NCI-H526 (cell line): ENCODE measurements at regions not wholly inside any gene's neighbourhood (a gene's known extent, or its start where the extent isn't known, plus 50 kb on each side); places are given as distances from the start of the nearest gene placed in this dataset.
"Not testable (repeated sequence)": the region's sequence is repeated elsewhere in the genome, so short reads cannot be mapped to it uniquely, and the experiment has no call there.

ENCODE experiments used
- DNase-seq, 2 experiments: peaks; one replicate each; lab custom pipeline; 2025; lab: John Stamatoyannopoulos, UW

DNA sequence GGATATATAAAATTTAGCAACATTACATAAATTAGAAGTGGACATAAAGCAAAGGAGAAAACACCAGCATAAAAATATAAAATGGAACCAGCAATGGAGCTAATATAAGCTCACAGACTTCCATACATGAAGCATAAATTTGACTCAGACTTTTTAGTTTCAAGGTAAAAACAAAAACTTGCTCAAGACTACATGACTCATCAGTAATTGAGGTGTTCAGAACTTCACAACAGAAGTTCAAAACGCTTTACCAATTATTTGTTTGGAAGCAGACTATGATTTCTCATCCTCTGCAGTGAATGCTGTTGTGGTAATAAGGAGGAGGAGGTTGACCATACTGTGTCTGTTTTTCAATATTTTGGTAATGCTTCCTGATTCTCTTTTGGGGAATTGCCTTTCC, 192.0 kb upstream of the MEIS1 start:
- DNase-seq: not testable (repeated sequence)

DNA sequence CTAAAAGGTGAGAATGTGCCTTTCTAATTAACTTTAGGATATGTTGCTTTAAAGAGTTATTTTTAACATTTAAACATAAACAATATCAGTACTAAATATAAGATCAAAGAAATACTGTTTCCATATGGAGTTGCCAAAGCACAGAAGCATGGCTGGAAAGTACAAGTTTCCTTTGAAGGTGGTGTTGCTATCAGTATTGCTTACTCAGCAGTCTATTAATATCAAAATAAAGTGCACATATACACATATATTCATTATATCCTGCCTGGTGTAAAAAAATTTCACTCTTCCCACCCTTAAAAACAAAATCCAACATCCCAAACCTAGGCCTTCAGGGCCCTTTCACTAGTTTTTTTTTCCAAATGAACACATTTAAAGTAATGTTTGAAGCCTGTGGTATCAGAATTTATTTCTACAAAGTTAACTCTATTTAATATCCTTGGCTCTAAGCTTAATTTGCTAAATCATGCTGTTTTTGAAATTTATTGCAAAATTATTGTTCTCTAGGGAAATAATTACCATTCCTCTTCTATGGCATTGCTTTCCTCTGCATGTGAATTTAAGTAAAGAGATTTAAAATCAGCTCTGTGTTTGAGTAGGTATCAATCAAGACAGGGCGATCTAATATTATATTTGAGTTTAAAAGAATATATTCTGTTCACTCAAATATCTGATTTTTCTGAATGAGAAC, 192.7 kb upstream of the MEIS1 start:
- no peak for DNase-seq

DNA sequence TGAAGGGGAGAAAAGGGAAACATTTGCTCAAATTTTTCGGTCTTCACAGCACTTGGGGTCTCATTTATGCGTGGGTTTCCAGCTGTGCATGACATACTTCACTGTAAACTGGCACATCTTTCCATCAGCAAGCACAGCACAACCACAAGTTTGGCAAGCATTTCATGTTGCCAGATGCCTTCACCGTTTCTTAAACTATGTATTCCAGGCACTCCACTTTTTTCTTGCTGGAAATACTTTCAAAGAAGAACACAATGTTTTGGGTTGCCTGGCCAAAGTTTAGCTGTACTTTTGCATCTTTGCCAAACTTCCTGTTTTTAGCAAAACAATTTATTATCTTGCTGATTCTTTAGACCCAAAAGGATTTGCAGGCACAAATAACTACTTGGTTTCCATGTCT, 194.6 kb upstream of the MEIS1 start:
- no peak for DNase-seq

DNA sequence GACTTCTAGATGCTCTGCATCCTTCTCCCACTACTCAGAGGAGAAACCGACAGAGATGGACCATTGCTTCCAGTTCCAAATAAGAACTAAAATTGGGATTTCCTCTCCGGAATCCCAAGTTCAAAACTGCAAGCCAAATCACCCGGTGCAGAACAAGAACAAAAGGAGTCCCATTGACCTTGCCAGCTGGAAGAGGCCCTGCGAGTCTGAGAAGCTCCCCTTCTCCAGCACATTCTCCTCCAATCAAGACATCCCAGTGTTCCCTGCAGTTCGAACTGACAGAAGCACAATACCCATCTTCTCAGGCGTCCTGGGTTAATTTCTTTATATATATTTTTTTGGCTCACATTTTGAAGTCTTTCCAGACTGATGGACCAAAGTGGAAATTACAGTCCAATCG, 195.3 kb upstream of the MEIS1 start:
- DNase-seq: no peak

DNA sequence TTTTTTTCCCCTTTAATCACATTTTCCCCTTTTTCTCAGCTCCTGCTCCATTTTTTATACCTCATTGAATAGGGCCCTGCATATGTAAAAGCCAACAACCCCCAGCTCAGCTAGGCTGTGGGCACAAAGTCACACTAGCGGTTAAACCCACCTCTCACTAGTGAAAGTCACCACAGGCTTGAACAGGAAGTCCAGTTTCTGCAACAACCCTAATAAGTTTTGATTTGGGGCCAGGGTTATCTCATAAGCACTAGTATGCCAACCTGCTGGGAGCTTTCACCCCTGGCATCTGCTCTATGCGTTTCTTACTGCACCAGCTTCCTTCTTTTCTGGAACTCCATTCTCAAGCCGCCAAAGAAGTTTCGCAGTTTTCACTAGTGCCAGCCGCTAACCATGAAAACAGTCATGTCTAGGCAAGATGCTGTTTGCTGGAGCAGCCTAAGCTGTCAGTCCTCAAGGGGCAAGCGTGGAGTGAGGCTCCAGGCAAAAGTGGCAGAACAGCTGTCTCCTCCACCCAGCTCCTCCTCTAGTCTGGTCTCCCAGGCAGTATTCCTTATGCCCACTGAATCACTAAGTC, 197.0 kb upstream of the MEIS1 start:
- DNase-seq: no peak

DNA sequence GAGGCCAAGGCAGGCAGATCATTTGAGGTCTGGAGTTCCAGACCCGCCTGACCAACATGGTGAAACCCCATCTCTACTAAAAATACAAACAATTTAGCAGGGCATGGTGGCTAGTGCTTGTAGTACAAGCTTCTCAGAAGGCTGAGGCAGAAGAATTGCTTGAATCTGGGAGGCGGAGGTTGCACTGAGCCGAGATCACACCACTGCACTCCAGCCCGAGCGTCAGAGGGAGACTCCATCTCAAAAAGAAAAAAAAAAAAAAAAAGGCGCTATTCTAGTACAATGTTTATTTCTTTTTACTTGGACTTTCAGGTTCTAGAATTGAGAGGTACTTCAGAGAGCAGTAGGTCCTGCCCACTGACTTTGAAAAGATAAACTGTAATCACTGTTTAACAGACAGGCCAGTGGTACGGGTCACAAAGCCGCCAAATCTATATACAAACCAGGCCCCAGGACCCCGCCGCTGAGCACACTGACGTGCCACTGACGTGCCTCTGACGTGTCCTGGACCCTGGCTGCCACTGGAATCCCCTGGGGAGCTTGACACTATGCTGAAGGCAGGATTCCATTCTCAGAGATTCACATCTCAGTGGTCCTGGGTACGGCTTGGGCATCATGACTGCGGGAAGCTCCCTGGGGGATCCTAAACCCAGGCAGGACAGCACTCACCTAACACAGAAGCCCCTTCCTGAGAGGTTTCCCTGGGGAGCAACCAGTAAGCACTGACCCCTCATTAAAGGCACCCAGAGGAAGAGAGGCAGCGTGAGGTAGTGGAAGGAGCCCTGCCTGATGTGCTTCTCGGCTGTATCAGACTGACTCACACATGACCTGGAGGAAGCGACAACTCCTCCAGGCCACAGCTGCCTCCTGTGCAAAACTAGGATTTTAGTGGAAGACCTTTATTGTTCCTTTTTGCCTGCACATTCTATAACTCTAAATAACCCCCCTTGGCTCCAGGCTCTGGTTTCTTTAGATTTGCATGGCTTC, 197.8 kb upstream of the MEIS1 start:
- no peak for DNase-seq

DNA sequence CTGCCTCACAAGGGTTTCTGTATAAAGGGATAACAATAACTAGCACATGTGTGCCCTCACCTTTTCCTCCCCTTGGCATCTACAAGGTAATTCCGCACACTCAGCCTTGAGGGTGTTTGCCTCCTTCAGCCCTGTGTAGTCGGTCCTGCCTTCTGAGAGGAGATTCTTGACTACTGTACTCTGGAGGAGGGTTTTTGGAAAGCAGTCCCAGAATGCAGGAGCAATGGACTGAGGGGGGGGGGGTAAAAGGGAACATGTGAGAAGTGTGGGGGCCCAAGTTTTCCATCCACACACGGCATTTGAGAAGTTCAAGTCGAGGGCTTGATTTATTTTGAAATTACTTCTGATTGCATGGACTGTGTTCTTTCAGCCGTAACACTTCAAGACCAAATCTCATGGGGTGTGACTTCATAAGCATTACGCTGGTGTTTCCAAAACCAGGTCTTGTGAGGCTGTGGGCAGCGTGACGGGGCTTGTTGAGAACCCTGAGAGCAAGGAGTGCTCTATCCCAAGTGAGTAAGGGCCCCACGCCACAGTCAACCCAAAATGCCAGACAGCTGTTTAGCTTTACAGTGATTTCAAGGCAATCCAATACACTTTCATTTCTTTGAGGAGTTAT, 198.7 kb upstream of the MEIS1 start:
- no peak for DNase-seq

DNA sequence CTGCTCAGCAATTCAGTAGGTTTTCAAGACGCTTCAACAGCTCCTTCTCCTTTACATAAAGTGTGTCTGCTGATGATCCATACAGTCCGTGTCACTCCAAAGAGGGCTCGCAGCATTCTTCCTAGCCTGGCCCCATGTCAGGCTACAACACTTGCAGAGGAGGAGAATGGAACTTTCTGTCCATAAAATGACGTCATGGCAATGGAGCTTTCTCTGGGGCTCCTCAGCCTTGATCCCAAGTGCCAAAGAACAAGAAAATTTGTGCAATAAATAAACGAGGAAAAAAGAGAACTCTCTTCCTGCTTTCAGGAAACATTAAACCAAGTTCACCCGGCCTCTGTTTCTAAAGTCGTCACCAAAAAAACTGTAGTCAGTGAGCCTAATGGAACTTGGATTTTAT, 199.5 kb upstream of the MEIS1 start:
- DNase-seq: no peak

DNA sequence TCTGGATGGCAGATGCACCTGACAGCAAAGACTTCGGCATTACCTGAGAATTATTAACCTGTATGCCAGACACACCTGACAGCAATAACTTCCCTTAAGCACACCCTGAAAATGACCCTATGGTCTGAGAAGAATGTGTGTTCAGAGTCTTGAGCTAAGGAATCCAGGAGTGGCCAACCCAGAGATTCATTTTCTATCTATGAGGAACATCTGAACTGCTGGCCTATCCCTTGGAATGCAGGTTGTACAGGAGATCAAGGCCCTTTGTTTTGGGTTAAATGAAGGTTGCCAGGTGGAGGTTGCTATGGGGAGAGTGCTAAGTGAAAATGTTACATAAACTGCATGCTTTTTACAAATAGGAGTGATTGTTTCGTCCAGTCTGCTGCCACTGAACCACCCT, 200.9 kb upstream of the MEIS1 start:
- no peak for DNase-seq

DNA sequence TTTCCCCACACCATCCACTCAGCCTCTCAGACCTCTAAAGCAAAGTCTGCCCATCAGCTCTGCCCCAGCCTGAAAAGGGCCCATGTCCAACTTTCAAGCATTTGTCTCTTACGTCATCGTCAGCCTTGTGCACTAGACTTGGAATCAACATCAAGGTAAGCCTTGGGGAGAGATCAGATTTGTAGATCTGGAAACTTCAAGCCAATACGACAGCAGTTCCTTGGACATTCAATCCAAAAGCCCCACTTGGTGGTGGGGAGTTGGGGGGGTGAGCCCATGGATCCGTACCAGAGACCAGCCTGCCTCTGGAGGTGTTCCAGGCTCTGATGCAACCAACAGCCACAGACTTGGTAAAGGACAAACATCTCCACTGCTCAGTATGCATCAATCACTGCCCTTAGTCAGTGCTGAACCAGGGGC, 206.8 kb upstream of the MEIS1 start:
- no peak for DNase-seq

DNA sequence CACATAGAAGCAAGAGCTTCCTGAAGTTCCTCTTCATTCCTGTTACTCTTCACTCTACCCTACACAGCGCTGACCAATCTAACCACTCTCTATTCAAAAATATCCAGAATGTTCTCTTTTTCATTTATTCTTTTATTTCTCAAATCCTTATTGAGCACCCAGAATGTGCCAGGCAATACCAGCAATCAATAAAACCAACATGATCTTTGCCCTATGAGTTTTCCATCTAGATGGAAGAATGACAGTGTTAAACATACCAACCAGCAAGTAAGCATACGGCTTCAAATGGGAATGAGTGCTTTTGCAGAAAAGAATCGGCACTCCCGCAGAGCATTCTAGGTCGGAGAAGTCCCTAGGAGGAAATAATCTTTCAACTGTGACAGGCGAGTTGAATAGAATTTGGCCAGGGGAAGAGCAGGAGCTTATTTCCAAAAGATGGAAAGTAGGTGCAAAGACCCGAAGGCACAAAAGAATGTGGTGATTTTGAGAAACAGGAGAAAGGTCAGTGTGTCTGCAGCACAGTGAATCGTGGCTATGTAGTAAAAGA, 217.8 kb upstream of the MEIS1 start:
- no peak for DNase-seq

DNA sequence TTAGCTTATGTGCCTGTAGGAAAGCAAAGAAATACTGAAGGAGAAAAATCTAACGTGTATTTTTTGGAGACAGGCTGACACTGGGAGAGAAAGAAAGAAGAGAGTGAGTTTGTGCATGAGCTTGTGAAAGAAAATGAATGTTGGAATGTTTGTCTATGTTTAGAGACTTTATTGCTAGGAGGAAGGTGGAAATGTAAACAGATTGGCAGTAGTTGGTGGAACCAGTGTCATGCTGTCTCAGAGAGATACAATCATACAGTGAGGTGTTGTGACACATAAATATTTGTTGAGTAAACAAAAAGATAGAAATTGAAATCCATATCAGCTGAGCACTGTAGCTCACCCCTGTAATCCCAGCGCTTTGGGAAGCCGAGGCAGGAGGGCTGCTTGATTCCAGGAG, 222.2 kb upstream of the MEIS1 start:
- no peak for DNase-seq

DNA sequence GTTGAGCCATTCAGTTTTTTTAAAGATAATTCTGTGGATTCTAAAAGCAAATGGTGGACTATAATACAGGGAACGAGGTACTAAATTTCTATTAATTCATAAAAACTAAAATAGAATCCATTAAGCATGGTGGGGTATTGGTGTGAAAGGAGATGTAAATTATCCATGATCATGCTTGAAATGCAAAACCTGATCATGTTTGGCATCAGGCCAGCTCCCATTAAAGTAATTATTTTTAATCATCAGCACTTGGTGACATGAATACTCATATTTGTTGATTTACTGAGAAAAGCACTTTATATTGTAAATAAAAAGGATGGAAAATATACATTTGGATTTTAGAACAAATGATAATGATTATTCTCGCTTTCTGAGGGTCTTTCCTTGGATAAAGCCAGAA, 232.3 kb upstream of the MEIS1 start:
- no peak for DNase-seq

DNA sequence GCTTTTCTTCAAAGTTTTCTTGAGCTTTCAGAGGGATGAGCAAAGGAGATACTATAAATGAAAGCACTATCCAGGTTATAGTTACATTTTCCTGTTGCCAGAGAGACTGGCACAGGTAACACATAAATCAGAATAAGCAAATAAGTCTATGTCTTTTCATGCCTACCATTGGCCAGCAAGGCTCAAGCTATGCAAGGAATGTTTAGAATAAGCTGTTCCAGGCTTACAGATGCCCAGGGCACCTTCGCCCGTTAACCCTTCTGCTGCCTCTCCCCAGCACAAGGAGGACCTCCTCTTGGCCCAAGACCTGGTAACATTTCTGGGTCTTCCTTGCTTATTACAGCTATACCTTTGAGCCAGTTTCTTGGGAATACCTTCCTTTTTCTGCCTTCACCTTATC, 233.7 kb upstream of the MEIS1 start:
- peak; percentile 56 to 67 for DNase-seq

DNA sequence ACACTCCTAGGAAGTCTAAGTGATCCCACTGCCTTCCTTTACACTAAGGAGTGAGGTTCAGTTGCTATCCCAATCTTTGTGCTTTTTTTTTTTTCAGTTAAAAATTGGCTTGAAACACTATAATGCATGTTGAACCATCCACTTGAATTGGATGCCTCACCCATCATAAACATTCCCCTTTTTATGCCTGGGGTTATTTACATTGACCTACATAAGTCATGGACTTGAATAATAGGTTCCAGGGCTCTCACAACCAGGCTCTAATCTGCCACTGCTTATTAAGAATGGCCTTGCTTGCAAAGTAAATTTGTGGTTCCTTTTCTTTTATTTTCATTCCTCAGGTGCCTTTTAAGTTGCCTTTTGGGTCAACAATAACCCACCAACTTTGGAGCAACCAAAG, 236.1 kb upstream of the MEIS1 start:
- no peak for DNase-seq

DNA sequence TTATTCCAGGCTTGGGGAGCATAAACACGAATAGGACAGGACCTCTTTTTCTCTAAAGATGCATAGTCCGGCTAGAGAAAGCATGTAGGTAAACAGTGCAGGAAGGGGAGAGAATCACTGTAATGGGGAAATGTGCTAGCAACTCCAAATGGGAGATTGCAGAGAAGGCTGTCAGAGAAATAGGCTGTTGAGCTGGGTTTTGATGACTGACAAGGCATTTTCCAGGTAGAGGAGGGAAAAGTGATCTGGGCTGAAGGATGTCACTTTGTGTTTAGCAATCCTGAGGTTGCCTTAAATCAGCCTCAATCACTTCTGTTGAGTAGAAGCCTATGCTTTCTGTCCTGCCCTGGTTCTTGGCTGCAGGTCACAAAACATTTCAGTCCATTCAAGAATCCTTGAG, 242.0 kb upstream of the MEIS1 start:
- no peak for DNase-seq

DNA sequence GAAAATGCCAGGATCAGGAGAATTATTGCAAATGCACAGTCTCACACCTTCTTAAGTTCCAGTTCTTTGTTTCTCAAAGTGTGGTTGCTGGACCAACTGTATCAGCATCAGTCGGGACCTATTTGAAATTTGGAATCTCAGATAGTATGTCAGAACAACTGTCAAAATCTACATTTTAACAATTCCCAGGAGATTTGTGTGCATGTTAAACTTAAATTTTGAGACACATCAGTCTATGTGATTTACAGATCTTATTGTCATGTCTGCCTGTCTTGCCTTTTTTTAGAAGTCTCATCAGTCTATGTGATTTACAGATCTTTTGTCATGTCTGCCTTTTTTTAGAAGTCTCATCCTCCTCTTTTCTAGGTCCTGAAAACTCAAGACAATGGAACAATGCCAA, 243.6 kb upstream of the MEIS1 start:
- DNase-seq: no peak

DNA sequence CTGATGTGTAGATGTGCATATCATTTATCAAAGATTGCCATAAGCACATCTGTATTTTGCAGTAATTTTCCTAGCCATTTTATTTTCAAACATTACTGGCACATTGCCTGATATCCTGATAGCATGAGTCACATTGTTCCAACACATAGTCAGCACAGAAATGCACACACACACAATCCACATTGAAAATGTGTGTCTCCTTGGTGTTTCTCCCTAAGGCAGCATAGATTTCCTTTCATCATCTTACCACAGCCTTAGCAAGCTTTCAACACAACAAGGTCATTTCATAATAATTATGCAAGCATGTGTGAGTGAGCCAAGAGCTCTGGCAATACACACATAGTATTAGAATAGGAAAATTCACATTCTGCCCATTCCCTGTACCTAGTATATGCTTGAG, 245.4 kb upstream of the MEIS1 start:
- DNase-seq: no peak

DNA sequence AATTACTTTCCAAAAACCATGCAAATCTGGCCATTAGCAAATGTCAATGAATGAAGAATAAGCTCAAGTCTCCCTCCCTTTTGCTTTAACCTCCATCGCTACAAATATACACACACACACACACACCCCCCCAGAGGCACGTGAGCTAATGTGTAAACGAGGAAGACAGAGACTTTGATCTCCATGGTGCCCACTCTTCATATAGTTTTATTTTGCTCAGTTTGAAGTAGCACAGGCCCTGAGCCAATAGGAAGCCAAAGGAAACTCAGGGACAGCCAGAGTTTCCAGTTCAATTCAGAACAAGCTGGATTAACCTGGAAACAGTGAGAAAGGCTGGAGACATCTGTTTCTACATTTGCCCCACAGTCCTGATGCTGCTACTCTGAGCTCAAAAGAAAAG, 248.4 kb upstream of the MEIS1 start:
- DNase-seq: peak in 1 of 2 experiments; percentile 11

DNA sequence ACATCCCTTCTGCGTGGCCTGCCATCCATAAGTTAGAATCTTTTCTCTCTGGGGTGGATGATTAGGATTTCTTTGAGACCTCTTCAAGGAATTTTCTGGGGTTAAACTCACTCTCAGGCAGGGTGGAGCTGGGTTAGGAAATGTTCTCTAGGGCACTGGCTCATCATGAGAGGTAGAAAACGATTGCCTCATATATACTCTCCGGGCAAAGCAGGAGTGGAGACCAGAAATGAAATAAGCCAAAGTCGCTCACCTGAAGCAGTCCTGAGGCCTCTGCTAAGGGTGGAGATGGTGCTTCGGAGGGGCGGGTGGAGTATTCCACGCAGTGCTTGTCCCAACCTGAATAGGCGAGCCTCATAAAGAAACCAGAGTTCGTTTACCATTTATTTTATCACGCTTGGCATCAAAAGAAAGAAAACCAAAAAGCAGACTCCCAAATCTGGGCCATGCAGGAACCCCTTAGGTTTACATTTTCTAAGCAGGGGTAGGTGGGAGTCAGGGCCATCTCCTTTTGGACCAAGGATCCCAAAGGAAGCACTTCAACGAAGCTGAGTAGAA, 249.3 kb upstream of the MEIS1 start:
- no peak for DNase-seq

DNA sequence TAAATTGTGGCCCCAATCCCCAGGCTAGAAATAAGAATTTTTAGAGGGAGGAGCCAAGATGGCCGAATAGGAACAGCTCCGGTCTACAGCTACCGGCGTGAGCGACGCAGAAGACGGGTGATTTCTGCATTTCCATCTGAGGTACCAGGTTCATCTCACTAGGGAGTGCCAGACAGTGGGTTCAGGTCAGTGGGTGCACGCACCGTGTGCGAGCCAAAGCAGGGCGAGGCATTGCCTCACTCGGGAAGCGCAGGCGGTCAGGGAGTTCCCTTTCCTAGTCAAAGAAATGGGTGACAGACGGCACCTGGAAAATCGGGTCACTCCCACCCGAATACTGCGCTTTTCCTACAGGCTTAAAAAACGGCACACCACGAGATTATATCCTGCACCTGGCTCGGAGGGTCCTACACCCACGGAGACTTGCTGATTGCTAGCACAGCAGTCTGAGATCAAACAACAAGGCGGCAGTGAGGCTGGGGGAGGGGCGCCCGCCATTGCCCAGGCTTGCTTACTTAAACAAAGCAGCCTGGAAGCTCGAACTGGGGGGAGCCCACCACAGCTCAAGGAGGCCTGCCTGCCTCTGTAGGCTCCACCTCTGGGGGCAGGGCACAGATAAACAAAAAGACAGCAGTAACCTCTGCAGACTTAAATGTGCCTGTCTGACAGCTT, 257.7 kb upstream of the MEIS1 start:
- DNase-seq: peak; percentile 8 to 36
